ENCODE measurements at regions not wholly inside any gene's neighbourhood (a gene's known extent, or its start where the extent isn't known, plus 50 kb on each side); places are given as distances from the start of the nearest gene placed in this dataset.

DNA sequence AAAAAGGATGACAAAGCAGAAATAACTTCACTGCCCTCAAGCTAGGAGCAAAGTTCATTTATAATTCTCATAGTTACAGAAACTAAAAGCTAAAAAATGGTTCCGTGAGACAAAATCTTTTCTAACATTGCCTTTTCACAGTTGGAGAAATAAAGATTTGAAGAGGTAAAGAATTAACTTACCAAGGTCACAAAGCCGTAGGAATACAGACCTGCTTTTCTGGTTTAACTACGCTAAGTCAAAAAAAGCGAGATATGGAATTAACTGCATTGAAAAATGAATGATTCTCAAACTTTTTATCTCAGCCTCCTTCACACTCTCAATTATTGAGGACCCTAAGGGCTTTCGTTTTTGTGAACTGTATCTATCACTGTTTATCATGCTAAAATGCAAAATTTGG is 95.3 kb downstream of the SLC17A6 start:
- TF ChIP-seq, protein P1, sequence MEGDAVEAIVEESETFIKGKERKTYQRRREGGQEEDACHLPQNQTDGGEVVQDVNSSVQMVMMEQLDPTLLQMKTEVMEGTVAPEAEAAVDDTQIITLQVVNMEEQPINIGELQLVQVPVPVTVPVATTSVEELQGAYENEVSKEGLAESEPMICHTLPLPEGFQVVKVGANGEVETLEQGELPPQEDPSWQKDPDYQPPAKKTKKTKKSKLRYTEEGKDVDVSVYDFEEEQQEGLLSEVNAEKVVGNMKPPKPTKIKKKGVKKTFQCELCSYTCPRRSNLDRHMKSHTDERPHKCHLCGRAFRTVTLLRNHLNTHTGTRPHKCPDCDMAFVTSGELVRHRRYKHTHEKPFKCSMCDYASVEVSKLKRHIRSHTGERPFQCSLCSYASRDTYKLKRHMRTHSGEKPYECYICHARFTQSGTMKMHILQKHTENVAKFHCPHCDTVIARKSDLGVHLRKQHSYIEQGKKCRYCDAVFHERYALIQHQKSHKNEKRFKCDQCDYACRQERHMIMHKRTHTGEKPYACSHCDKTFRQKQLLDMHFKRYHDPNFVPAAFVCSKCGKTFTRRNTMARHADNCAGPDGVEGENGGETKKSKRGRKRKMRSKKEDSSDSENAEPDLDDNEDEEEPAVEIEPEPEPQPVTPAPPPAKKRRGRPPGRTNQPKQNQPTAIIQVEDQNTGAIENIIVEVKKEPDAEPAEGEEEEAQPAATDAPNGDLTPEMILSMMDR (IDR thresholded peaks at IDR 0.05; ENCODE audit: low read length) = no peak
- TF ChIP-seq EZH2 (optimal IDR thresholded peaks at IDR 0.05; ENCODE audit: low read depth, low read length) (no peak), EZH2phosphoT487 (IDR thresholded peaks at IDR 0.05; ENCODE audit: low read length) (no peak)
